A204.1 (cell line): ENCODE measurements at regions not wholly inside any gene's neighbourhood (a gene's known extent, or its start where the extent isn't known, plus 50 kb on each side); places are given as distances from the start of the nearest gene placed in this dataset.

Experiments
- FAIRE-seq: peaks from 2 replicates; lab custom pipeline; 2012; peaks lifted over from hg19 to GRCh38; lab: Jason Lieb, UNC

DNA sequence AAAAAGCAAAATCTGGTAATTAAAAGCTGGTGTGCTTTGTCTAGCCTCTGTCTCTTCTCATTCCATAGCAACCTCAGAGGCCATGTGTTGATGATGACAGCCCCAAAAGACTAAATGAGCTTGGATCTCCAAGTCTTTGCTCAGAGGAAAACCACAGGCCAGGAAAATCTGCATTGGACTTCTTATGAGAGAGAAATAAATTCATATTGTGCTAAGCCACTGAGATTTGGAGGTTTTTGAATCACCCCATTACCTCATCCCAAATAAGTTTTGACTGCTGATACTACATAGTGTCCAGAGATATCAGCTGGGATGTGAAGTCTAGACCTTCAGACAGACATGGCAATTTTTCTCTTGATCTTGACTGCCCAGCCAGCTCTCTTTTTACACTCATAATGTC lies 178.6 kb upstream of the DIPK2B start:
- no peak for FAIRE-seq

GRCh38 chrX:45372151-45372550 lies 171.5 kb upstream of the DIPK2B start:
- FAIRE-seq, result no peak

DNA sequence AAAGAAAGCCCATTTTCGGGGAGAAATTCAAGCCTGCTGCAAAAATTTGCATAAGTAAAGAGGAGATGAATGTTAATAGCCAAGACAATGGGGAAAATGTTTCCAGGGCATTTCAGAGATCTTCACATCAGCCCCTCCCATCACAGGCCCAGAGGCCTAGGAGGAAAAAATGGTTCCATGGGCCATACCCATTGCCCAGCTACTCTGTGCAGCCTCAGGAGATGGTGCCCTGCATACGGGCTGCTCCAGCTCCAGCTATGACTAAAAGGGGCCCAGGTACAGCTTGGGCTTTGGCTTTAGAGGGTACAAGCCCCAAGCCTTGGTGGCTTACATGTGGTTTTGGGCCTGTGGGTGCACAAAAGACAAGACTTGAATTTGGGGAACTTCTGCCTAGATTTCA lies 168.0 kb upstream of the DIPK2B start:
- FAIRE-seq, result no peak

- no peak for FAIRE-seq
These were observed 162.9 kb upstream of the DIPK2B start for GRCh38 chrX:45363596-45363995.

DNA sequence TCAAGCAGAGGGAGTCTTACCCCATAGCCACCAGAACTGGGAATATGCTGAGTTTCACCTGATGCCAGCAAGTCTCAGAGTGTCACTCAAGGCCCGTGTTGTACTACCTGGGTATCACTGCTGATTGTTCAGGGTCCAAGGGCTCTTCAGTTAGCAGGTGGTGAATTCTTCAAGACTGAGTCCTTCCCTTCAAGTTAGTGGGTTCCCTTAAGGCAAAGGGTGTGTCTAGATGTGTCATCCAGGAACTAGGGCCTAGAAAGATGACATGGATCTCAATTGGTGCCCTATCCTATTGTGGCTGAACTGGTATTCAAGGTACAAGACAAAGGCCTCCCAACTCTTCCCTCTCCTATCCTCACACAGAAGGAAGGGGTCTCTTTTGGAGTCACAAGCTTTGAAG lies 159.9 kb upstream of the DIPK2B start:
- no peak for FAIRE-seq

GRCh38 chrX:45358392-45358791 lies 157.7 kb upstream of the DIPK2B start:
- no peak for FAIRE-seq

- FAIRE-seq, result no peak
These were observed 152.8 kb upstream of the DIPK2B start for GRCh38 chrX:45353456-45353855.

DNA sequence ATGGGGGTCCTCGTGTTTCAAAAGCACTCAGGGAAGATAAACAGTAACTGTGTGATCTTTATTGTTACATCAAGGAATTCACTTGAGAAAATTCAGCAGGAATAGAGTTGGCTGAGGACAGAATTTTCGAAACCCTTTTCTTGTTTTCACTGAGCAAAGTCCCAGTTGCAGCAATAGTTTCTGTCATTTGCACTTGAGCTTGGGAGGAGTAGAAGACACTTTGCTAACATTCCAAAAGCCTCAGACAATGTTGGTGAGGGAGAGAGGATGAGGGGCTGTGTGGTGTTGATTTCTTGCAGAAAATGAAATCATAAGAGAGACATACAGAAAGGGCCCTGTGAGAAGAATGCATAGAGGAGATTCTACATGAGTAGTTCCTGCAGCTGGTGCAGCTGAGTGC lies 151.9 kb upstream of the DIPK2B start:
- no peak for FAIRE-seq

DNA sequence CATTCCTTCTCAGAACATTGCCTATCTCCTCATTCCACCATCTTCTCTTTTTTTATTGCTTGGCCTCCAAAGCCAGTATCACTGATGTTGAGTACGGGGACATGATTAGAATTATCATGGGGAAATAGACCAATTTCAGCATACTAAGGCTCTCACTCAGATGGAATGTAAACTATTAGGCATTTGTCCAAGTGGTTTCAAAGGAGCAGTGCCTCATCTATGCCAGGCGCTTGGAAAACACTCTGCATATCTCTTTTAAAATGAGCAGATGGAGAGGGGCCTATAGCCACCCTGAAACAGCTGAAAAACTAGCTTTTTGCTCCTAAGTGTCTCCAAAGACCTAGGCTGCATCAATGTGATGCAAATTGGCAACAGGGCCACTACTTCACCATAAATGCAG lies 150.8 kb upstream of the DIPK2B start:
- no peak for FAIRE-seq

DNA sequence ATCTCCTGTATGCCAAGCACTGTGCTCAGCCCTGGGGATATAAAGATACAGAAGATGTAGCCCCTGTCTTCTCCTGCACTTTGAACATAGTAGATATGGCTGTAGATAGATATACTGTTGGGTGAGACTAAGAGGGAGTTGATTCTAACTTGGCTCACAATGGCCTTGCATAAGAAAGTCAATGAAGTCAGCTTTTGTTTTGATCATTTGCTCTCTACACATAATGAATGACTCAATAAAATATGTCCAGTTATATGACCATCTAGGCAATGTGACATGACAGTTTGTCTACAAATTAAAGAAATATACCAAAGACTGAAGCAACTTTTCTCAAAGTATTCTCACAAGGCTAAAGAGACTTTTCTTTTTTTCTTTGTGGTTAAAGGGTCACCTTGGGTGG lies 147.6 kb upstream of the DIPK2B start:
- no peak for FAIRE-seq

- no peak for FAIRE-seq
These were observed 147.2 kb upstream of the DIPK2B start for GRCh38 chrX:45347877-45348276.

- no peak for FAIRE-seq
These were observed 143.9 kb upstream of the DIPK2B start for GRCh38 chrX:45344594-45344993.

DNA sequence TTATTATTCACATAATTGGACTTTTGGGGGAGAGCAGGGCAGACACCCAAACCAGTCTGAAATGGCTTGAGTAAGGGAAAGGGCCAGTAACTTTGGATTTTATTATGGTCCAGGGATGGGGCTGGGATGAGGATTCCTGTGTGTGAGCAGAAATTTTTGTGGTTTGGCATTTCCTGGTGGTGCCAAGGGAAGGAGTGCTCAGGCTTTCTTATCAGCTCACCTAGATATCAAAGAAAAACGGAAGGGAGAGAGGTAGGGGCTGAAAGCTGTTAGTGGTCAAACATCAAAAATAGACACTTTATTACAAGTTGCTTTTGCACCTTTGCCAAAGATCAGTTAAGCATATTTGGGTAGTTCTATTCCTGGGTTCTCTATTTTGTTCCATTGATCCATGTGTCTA lies 128.5 kb upstream of the DIPK2B start:
- no peak for FAIRE-seq

DNA sequence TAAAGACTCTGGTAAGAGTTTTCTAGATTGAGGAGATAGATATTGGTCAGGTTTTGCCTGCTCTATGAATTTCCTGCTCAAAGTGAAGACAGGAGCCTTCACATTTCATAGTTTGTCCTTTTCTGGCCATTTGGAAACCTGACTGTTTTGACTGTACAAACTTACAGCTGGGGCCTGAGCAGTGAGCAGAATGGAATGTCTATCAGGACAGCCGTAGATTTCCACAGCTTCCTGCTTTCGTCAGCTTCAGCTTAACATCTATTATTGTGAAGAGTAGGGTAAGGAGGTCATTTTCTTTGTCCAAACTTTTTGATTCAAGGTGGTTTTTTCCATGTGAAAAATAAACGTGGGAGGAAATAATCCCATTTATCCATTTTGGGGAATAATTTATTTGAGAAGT lies 124.3 kb upstream of the DIPK2B start:
- no peak for FAIRE-seq

- no peak for FAIRE-seq
These were observed 122.7 kb upstream of the DIPK2B start for GRCh38 chrX:45323387-45323786.

- FAIRE-seq, result no peak
These were observed 122.1 kb upstream of the DIPK2B start for GRCh38 chrX:45322820-45323219.

DNA sequence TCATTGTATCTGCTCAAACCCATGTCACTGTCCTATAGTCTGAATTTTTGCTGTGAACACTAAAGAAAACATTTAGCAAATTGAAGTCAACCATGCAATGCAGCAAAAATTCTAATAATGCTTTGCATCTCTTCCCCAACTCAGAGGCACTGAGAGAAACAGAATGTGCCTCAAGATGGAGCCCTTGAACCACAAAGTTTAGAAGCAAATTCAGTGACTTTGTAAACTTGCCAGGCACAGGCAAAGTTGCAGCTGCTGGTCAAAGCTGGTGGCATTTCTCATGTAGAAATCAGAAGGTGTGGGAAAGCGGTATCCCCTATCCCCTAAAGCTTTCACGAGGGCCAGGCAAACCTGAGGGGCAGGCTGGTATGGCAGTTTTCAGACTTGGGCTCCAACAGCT lies 121.7 kb upstream of the DIPK2B start:
- peak; percentile 70 for FAIRE-seq

- FAIRE-seq, result no peak
These were observed 119.5 kb upstream of the DIPK2B start for GRCh38 chrX:45320191-45320590.

DNA sequence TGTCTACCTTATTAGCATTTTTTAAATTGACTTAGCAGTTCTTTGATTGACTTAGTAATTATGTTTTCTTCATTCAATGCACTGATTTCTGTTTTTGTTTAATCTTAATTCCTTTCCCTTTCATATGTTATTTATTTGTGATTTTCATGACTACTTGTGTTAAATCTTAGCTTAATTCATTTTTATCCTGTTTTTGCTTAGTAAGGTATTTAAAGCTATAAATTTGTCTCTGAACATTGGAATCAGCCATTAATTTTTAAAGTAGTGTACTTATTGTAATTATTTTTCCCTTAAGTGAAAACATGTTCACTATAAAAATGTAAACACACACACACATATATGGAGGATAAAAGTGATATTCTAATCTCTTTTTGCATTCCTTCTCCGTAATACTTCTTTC lies 109.1 kb upstream of the DIPK2B start:
- FAIRE-seq, result peak; percentile 40

GRCh38 chrX:45309096-45309495 lies 108.4 kb upstream of the DIPK2B start:
- no peak for FAIRE-seq

DNA sequence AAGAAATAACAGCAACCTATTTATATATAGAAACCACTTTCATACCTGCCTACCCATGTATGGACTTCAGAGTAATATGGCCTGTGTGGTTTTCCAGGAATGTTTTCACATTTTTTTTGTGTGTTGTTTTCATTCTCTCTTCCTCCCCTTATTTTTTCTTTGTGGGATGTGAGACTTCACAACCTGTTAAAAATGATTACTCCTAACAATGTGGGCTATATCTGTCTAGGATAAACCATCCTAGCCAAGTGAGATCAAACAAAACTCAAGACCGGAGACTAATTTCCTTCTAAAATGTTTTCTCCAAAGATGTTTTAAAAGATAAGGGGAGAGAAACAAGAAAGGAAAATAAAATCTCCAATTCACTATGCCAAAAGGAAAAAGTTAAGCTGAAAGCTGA lies 106.1 kb upstream of the DIPK2B start:
- FAIRE-seq, result no peak

- FAIRE-seq, result no peak
These were observed 100.0 kb upstream of the DIPK2B start for GRCh38 chrX:45300638-45301037.

GRCh38 chrX:45295259-45295986 lies 94.7 kb upstream of the DIPK2B start:
- no peak for FAIRE-seq

DNA sequence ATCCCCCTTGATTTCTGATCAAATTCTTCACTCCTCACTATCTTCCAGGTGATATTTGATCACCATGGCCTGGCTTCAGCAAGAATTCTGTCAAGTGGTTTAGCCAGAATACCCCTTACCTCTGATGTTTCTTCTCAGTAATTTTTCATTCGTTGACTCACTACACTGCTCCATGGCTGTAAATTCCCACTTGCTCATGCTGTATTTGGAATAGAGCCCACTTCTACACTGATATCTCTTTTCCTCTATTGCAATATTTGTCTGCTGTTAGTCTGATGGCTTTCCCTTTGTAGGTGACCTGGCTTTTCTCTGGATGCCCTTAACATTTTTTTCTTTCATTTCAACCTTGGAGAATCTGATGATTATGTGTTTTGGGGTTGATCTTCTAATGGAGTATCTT lies 73.9 kb upstream of the DIPK2B start:
- no peak for FAIRE-seq

DNA sequence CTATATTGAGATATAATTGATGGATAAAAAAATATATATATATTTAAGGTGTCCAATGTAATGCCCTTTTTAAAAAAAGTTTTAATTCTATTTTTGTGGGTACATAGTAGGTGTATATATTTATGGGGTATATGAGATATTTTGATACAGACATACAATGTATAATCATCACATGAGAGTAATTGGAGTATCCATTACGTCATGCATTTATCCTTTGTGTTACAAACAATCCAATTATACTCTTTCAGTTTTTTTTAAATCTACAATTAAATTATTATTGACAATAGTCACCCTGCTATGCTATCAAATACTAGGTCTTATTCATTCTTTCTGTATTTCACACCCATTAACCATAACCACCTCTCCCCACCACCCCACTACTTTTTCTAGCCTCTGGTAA lies 66.3 kb upstream of the DIPK2B start:
- FAIRE-seq, result no peak
